Bronchial epithelial cell (primary cell): ENCODE measurements at regions not wholly inside any gene's neighbourhood (a gene's known extent, or its start where the extent isn't known, plus 50 kb on each side); places are given as distances from the start of the nearest gene placed in this dataset.

ENCODE experiments used
- DNase-seq: peaks from one replicate; pipeline ENCODE4 v3.0.0-alpha.2; 2010; ENCODE audit warnings: low read depth
- FAIRE-seq: peaks from 2 replicates; lab custom pipeline; 2011; peaks lifted over from hg19 to GRCh38; lab: Jason Lieb, UNC
- H3K27me3 ChIP-seq: 2 replicates; pipeline ENCODE4 v1.5.1; 2011; ENCODE audit warnings: low read length; ENCODE audit not compliant: control insufficient read depth, insufficient read depth
- H3K36me3 ChIP-seq: 2 replicates; pipeline ENCODE4 v1.5.1; 2011; ENCODE audit warnings: low read length; ENCODE audit not compliant: control insufficient read depth, insufficient read depth
- H3K4me3 ChIP-seq: 2 replicates; pipeline ENCODE4 v1.5.1; 2011; ENCODE audit warnings: mild to moderate bottlenecking, low read depth, low read length, control low read depth
- TF ChIP-seq, protein P1 (sequence below): IDR thresholded peaks from 2 replicates; pipeline ENCODE4 v1.5.1; 2011; ENCODE audit warnings: mild to moderate bottlenecking, moderate library complexity, low read length, control low read depth, inconsistent platforms; ENCODE audit not compliant: insufficient read depth, severe bottlenecking

GRCh38 chr10:78950656-78951587, 117.8 kb upstream of the ZMIZ1 start:
- TF ChIP-seq, protein P1, sequence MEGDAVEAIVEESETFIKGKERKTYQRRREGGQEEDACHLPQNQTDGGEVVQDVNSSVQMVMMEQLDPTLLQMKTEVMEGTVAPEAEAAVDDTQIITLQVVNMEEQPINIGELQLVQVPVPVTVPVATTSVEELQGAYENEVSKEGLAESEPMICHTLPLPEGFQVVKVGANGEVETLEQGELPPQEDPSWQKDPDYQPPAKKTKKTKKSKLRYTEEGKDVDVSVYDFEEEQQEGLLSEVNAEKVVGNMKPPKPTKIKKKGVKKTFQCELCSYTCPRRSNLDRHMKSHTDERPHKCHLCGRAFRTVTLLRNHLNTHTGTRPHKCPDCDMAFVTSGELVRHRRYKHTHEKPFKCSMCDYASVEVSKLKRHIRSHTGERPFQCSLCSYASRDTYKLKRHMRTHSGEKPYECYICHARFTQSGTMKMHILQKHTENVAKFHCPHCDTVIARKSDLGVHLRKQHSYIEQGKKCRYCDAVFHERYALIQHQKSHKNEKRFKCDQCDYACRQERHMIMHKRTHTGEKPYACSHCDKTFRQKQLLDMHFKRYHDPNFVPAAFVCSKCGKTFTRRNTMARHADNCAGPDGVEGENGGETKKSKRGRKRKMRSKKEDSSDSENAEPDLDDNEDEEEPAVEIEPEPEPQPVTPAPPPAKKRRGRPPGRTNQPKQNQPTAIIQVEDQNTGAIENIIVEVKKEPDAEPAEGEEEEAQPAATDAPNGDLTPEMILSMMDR: no peak
- H3K27me3 ChIP-seq: no peaks in the 10 kb centered on the region
- DNase-seq (peak; percentile 89), FAIRE-seq (no peak)
- no peaks in the 10 kb centered on the region for H3K36me3 ChIP-seq
- no peak overlapping the region for H3K4me3 ChIP-seq

- Histone ChIP-seq H3K4me3 (no peak overlapping the region), H3K27me3 (no peaks in the 10 kb centered on the region), H3K36me3 (no peaks in the 10 kb centered on the region)
- DNase-seq (no peak), FAIRE-seq (no peak)
- TF ChIP-seq, protein P1: no peak
Observed at GRCh38 chr10:78952030-78952429, 116.7 kb upstream of the ZMIZ1 start.

GRCh38 chr10:78952686-78953085, 116.1 kb upstream of the ZMIZ1 start:
- FAIRE-seq: no peak
- DNase-seq: no peak
- Histone ChIP-seq H3K27me3 (no peaks in the 10 kb centered on the region), H3K36me3 (no peaks in the 10 kb centered on the region), H3K4me3 (no peak overlapping the region)
- TF ChIP-seq, protein P1: no peak

DNA sequence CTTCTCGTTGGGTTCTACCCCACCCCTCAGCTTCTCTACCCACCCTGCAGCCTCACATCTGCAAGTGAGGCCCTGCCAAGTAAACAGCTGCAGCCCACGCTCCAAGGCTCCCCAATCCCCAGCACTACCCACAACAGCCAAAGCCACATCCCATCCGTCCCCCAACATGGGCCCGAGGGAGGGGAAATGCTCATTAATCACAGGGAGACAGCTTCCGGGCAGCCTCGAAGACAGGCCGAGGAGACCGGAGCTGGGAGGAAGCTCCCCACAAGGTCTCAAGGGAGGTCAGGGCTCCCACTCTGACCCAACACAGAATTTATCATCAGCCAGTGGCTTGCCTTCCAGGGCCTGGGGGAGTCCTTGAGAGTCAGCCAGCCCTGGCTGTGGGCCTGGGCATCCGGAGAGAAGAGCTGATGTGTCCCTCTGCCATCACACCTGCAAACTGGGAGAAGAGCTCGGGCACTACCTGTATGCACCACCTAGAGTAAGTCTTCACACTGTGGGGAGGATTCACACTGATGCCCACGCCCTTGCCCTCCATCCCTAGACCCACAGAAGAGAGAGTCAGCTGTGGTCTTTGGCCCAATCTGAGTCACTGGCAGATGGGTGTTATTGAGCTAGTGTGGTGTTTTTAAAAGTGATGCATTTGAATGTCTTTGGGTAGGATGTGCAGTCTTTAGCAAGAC, 115.5 kb upstream of the ZMIZ1 start:
- no peak for DNase-seq
- Histone ChIP-seq H3K27me3 (no peaks in the 10 kb centered on the region), H3K36me3 (no peaks in the 10 kb centered on the region), H3K4me3 (no peak overlapping the region)
- TF ChIP-seq, protein P1: no peak
- FAIRE-seq: no peak

DNA sequence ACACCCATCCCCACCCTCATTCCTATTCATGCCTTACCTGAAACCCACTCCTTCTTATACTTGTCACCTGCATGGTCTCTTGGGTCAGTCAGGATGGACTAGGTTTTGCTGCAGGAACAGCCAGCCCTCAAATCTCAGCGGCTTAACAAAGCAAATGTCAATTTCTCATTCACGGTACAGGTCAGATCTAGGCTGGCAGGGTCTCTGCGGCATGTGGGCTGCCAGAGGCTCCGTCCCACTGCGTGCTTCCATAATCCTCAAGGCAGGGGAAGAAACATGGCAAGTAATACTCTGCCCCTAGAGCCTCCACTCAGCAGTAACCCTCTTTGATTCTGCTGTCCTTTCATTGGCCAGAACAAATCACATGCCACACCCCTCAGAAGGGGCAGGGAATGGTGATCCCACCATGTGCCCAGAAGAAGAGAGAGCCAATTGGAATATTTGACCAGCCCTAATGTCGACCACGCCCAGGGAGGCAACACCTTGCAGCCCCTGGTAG, 114.9 kb upstream of the ZMIZ1 start:
- no peaks in the 10 kb centered on the region for H3K36me3 ChIP-seq
- no peaks in the 10 kb centered on the region for H3K27me3 ChIP-seq
- DNase-seq: no peak
- H3K4me3 ChIP-seq: no peak overlapping the region
- no peak for FAIRE-seq
- TF ChIP-seq, protein P1: no peak
